SU-DHL-6 (cell line): ENCODE measurements at regions not wholly inside any gene's neighbourhood (a gene's known extent, or its start where the extent isn't known, plus 50 kb on each side); places are given as distances from the start of the nearest gene placed in this dataset.

Experiments
- H2AFZ ChIP-seq: fragments of 200-600 bp; sonication (generic); 2 replicates; pipeline ENCODE4 v1.6.1; 2014; ENCODE audit warnings: low read depth, mild to moderate bottlenecking, moderate library complexity, mixed read lengths, antibody characterized with exemption, low read length; ENCODE audit not compliant: severe bottlenecking
- H3F3A ChIP-seq: fragments of 200-600 bp; shearing (Covaris generic); 2 replicates; pipeline ENCODE4 v1.6.0; 2016; ENCODE audit warnings: antibody characterized with exemption, mild to moderate bottlenecking; ENCODE audit not compliant: insufficient read depth
- H3K27ac ChIP-seq: fragments of 200-600 bp; sonication (generic); 2 replicates; pipeline ENCODE4 v1.5.1; 2016; ENCODE audit warnings: low read depth, mild to moderate bottlenecking, low read length, moderate library complexity, mixed read lengths
- H3K27me3 ChIP-seq: fragments of 200-600 bp; sonication (generic), shearing (Covaris generic); 2 replicates; pipeline ENCODE4 v1.6.0; 2014; ENCODE audit warnings: mild to moderate bottlenecking, low read length
- H3K36me3 ChIP-seq: fragments of 200-600 bp; sonication (generic); 2 replicates; pipeline ENCODE4 v1.6.1; 2014; ENCODE audit warnings: mild to moderate bottlenecking, low read length, mixed read lengths
- H3K4me2 ChIP-seq: fragments of 300-600, 200-600 bp; shearing (Covaris generic), sonication (generic); 2 replicates; pipeline ENCODE4 v1.6.0; 2014; ENCODE audit warnings: low read length, low read depth, mild to moderate bottlenecking; ENCODE audit not compliant: poor library complexity, severe bottlenecking
- H3K4me3 ChIP-seq: fragments of 200-600 bp; sonication (generic); 2 replicates; pipeline ENCODE4 v1.5.1; 2014; ENCODE audit warnings: antibody characterized with exemption, low read length, mild to moderate bottlenecking, mixed read lengths; ENCODE audit not compliant: insufficient read depth, poor library complexity, severe bottlenecking
- H3K79me2 ChIP-seq: fragments of 200-600 bp; sonication (generic); 2 replicates; pipeline ENCODE4 v1.6.1; 2014; ENCODE audit warnings: mild to moderate bottlenecking, low read length, moderate library complexity; ENCODE audit not compliant: insufficient read depth
- H3K9ac ChIP-seq: fragments of 200-600 bp; sonication (generic); 2 replicates; pipeline ENCODE4 v1.7.0; 2014; ENCODE audit warnings: mild to moderate bottlenecking, low read length
- H3K9me2 ChIP-seq: fragments of 200-600 bp; sonication (generic); replicated peaks from 2 replicates; pipeline ENCODE4 v1.6.1; 2014; ENCODE audit warnings: low read length; ENCODE audit not compliant: insufficient read depth
- H3K9me3 ChIP-seq: fragments of 200-600 bp; sonication (generic); 2 replicates; pipeline ENCODE4 v1.6.1; 2014; ENCODE audit warnings: low read length, mixed read lengths; ENCODE audit not compliant: insufficient read depth
- H4K20me1 ChIP-seq: fragments of 200-600 bp; sonication (generic); 2 replicates; pipeline ENCODE4 v1.6.1; 2014; ENCODE audit warnings: low read depth, mild to moderate bottlenecking, antibody characterized with exemption, low read length, moderate library complexity, mixed read lengths
- EZH2phosphoT487 ChIP-seq: fragments of 200-600 bp; sonication (generic), shearing (Covaris generic); conservative IDR thresholded peaks from 2 replicates; pipeline ENCODE4 v1.6.1; 2018; ENCODE audit warnings: mild to moderate bottlenecking, antibody characterized with exemption, low read length, moderate library complexity, mixed read lengths
- TF ChIP-seq, protein P1 (sequence below): fragments of 200-600 bp; sonication (generic); IDR thresholded peaks from one replicate; pipeline ENCODE4 v1.5.1; 2017; ENCODE audit warnings: antibody characterized with exemption, mild to moderate bottlenecking, low read length, moderate library complexity; ENCODE audit not compliant: insufficient read depth, poor library complexity, severe bottlenecking

- H4K20me1 ChIP-seq, result no peaks in the 10 kb centered on the region
- H3K4me2 ChIP-seq, result no peak overlapping the region
- no peak overlapping the region for H3K27ac ChIP-seq
- H3K9ac ChIP-seq, result no peak overlapping the region
- H3K27me3 ChIP-seq, result no peaks in the 10 kb centered on the region
- no peak overlapping the region for H3K4me3 ChIP-seq
- no peaks in the 10 kb centered on the region for H3K36me3 ChIP-seq
- no peaks in the 10 kb centered on the region for H3K9me3 ChIP-seq
- no peaks in the 10 kb centered on the region for H3K9me2 ChIP-seq
- no peaks in the 10 kb centered on the region for H3F3A ChIP-seq
- no peaks in the 10 kb centered on the region for H3K79me2 ChIP-seq
- H2AFZ ChIP-seq, result no peak overlapping the region
- TF ChIP-seq, protein P1, sequence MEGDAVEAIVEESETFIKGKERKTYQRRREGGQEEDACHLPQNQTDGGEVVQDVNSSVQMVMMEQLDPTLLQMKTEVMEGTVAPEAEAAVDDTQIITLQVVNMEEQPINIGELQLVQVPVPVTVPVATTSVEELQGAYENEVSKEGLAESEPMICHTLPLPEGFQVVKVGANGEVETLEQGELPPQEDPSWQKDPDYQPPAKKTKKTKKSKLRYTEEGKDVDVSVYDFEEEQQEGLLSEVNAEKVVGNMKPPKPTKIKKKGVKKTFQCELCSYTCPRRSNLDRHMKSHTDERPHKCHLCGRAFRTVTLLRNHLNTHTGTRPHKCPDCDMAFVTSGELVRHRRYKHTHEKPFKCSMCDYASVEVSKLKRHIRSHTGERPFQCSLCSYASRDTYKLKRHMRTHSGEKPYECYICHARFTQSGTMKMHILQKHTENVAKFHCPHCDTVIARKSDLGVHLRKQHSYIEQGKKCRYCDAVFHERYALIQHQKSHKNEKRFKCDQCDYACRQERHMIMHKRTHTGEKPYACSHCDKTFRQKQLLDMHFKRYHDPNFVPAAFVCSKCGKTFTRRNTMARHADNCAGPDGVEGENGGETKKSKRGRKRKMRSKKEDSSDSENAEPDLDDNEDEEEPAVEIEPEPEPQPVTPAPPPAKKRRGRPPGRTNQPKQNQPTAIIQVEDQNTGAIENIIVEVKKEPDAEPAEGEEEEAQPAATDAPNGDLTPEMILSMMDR, result no peak
- TF ChIP-seq EZH2phosphoT487, result no peak
These were observed 430.1 kb upstream of the SLC35B3 start for GRCh38 chr6:8865451-8865850.

DNA sequence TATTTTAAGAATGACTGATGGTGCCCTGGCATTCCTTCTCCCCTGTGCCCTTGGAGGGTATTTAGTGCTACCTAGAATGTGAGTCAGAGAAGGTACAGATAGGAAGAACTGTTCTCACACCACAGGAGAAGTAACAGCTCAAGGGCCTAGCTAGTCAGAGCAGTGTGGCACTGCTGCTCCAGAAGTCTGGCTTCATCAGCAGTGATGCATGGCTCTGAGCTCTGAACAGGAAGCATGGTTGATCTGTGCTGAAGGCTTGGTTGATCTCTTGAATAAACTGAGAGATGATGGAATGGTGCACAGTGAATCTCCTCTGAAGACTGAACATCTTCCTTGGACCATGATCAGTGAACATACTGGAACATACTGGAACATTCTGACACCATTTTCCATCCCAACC is 425.3 kb upstream of the SLC35B3 start:
- no peak overlapping the region for H3K9ac ChIP-seq
- no peaks in the 10 kb centered on the region for H3F3A ChIP-seq
- H3K27ac ChIP-seq, result no peak overlapping the region
- no peaks in the 10 kb centered on the region for H3K9me2 ChIP-seq
- H2AFZ ChIP-seq, result no peak overlapping the region
- no peaks in the 10 kb centered on the region for H3K79me2 ChIP-seq
- H4K20me1 ChIP-seq, result no peaks in the 10 kb centered on the region
- no peak for TF ChIP-seq EZH2phosphoT487
- TF ChIP-seq, protein P1, result no peak
- H3K4me2 ChIP-seq, result no peak overlapping the region
- no peaks in the 10 kb centered on the region for H3K27me3 ChIP-seq
- no peaks in the 10 kb centered on the region for H3K9me3 ChIP-seq
- no peak overlapping the region for H3K4me3 ChIP-seq
- H3K36me3 ChIP-seq, result no peaks in the 10 kb centered on the region

- no peak overlapping the region for H2AFZ ChIP-seq
- H3K4me3 ChIP-seq, result no peak overlapping the region
- no peaks in the 10 kb centered on the region for H3K9me3 ChIP-seq
- H3K27me3 ChIP-seq, result no peaks in the 10 kb centered on the region
- H4K20me1 ChIP-seq, result no peaks in the 10 kb centered on the region
- H3K9me2 ChIP-seq, result no peaks in the 10 kb centered on the region
- H3K9ac ChIP-seq, result no peak overlapping the region
- no peak overlapping the region for H3K27ac ChIP-seq
- no peaks in the 10 kb centered on the region for H3K36me3 ChIP-seq
- no peaks in the 10 kb centered on the region for H3F3A ChIP-seq
- no peaks in the 10 kb centered on the region for H3K79me2 ChIP-seq
- no peak for TF ChIP-seq EZH2phosphoT487
- TF ChIP-seq, protein P1, result no peak
- H3K4me2 ChIP-seq, result no peak overlapping the region
These were observed 424.2 kb upstream of the SLC35B3 start for GRCh38 chr6:8859501-8859900.
